ENCODE measurements at regions not wholly inside any gene's neighbourhood (a gene's known extent, or its start where the extent isn't known, plus 50 kb on each side); places are given as distances from the start of the nearest gene placed in this dataset.
"Not testable (repeated sequence)": the region's sequence is repeated elsewhere in the genome, so short reads cannot be mapped to it uniquely, and the experiment has no call there.

DNA sequence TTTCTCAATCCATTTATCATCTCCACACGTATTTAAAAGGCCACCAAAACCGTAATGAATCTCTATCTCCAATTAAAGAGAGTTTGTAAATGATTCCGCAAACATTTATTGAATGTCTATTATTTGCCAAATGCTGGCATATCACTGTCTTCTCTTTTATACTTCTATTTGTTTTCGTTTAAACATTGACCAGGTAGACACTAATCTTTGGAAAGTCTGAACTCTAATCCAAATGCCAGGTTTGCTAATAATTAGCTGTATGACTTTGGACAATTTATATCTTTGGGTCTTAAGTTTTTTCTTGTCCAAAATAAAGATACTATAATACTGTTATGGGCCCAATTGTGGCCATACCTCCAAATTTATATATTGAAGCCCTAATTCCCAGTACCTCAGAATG lies 299.2 kb upstream of the TBX18 start:
- no peaks in the 10 kb centered on the region for H3K9me3 ChIP-seq (ENCODE audit: control insufficient read depth, low read length)
- no peak overlapping the region for H3K27ac ChIP-seq (ENCODE audit: insufficient read depth, low read length, poor library complexity, severe bottlenecking)
- H3K27me3 ChIP-seq (replicated peaks; ENCODE audit: control insufficient read depth, insufficient read depth, low read length, poor library complexity, severe bottlenecking) = no peaks in the 10 kb centered on the region
- no peaks in the 10 kb centered on the region for H3K36me3 ChIP-seq (ENCODE audit: control insufficient read depth, insufficient read depth, low read length)
- DNase-seq = no peak
- no peaks in the 10 kb centered on the region for H3K4me1 ChIP-seq (ENCODE audit: control insufficient read depth, insufficient read depth, low read length, poor library complexity, severe bottlenecking)
- H3K4me3 ChIP-seq (ENCODE audit: insufficient read depth, low read depth, low read length, poor library complexity, severe bottlenecking) = no peak overlapping the region

DNA sequence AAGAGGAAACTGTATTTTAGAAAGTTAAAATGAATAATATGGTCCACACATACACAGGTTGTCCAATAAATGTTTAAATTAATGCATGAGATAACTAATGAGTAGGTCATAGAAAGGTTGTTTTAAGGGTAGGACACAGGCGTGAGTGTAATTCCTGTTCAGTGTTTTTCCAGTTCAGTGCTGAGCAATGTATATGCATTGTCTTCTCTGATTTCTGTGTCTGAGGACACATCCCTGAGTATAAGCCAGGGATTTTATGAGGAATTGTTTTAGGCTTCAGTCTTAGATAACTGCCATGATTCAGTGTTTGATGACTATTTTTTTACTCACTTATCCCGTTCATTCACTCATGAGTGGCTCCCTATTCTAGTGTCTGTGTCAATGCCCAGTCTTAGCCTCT lies 298.5 kb upstream of the TBX18 start:
- Histone ChIP-seq H3K36me3 (ENCODE audit: control insufficient read depth, insufficient read depth, low read length) (no peaks in the 10 kb centered on the region), H3K27ac (ENCODE audit: insufficient read depth, low read length, poor library complexity, severe bottlenecking) (no peak overlapping the region), H3K9me3 (ENCODE audit: control insufficient read depth, low read length) (no peaks in the 10 kb centered on the region), H3K4me3 (ENCODE audit: insufficient read depth, low read depth, low read length, poor library complexity, severe bottlenecking) (no peak overlapping the region), H3K27me3 (replicated peaks; ENCODE audit: control insufficient read depth, insufficient read depth, low read length, poor library complexity, severe bottlenecking) (no peaks in the 10 kb centered on the region), H3K4me1 (ENCODE audit: control insufficient read depth, insufficient read depth, low read length, poor library complexity, severe bottlenecking) (no peaks in the 10 kb centered on the region)
- no peak for DNase-seq

DNA sequence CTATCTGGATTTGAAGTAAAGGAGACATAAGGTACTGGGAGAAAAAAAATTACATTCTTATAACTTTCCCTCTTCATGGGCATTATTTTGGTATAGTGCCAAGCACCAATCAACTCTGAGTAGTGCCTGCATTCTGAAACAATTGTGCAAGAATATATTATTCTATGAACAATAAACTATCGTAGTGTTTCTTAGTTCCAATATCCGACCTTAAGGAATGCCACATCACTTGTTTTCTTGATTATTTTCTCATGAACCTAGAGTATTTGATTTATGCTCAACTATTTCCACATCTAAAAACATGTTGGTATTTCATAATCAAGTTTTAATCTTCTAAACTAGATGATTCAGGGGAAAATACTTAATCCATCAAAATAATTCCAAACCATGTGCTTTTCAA lies 294.4 kb upstream of the TBX18 start:
- Histone ChIP-seq H3K9me3 (ENCODE audit: control insufficient read depth, low read length) (no peaks in the 10 kb centered on the region), H3K27ac (ENCODE audit: insufficient read depth, low read length, poor library complexity, severe bottlenecking) (no peak overlapping the region), H3K4me1 (ENCODE audit: control insufficient read depth, insufficient read depth, low read length, poor library complexity, severe bottlenecking) (no peaks in the 10 kb centered on the region), H3K36me3 (ENCODE audit: control insufficient read depth, insufficient read depth, low read length) (no peaks in the 10 kb centered on the region), H3K27me3 (replicated peaks; ENCODE audit: control insufficient read depth, insufficient read depth, low read length, poor library complexity, severe bottlenecking) (no peaks in the 10 kb centered on the region), H3K4me3 (ENCODE audit: insufficient read depth, low read depth, low read length, poor library complexity, severe bottlenecking) (no peak overlapping the region)
- DNase-seq = no peak

DNA sequence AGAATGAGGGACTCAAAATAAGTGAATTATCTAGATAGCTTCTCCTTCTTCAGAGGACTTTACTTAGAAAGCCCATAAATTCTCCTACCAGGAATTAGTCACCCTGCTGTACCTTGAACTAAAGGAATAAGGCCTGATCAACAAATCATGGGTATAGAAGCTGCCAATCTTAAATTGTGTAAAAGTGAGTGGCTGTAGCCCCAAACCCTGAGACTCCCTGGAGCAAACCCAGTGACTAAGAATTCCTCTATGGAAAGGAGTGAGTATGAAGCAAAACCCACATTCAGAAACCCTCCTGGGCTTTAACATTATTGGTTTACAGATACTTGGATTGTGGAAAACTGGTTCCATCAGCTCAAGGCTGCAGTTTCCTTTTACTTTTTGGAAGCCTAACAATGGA lies 285.8 kb upstream of the TBX18 start:
- Histone ChIP-seq H3K36me3 (ENCODE audit: control insufficient read depth, insufficient read depth, low read length) (no peaks in the 10 kb centered on the region), H3K4me1 (ENCODE audit: control insufficient read depth, insufficient read depth, low read length, poor library complexity, severe bottlenecking) (no peaks in the 10 kb centered on the region), H3K4me3 (ENCODE audit: insufficient read depth, low read depth, low read length, poor library complexity, severe bottlenecking) (no peak overlapping the region), H3K9me3 (ENCODE audit: control insufficient read depth, low read length) (no peaks in the 10 kb centered on the region), H3K27ac (ENCODE audit: insufficient read depth, low read length, poor library complexity, severe bottlenecking) (no peak overlapping the region), H3K27me3 (replicated peaks; ENCODE audit: control insufficient read depth, insufficient read depth, low read length, poor library complexity, severe bottlenecking) (no peaks in the 10 kb centered on the region)
- DNase-seq = no peak

DNA sequence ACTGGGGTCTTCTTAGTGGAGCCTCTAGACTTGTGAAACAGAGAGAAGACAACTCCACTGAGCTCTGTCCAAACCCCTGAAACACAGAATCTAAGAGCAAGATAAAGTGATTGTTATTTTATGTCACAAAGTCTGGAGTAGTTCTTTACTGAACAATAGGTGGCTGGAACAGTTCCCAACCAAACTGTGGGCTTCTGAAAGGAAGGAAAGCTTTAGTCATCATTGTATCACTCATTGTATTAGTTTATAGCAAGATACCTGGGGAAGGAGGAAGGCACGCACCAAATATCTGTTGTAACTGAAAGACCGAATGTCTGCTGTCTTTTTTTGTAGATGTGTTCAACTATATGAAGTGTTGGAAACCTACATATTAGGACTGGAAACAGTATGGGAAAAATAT lies 284.9 kb upstream of the TBX18 start:
- no peaks in the 10 kb centered on the region for H3K9me3 ChIP-seq (ENCODE audit: control insufficient read depth, low read length)
- H3K36me3 ChIP-seq (ENCODE audit: control insufficient read depth, insufficient read depth, low read length) = no peaks in the 10 kb centered on the region
- no peak for DNase-seq
- H3K27me3 ChIP-seq (replicated peaks; ENCODE audit: control insufficient read depth, insufficient read depth, low read length, poor library complexity, severe bottlenecking) = no peaks in the 10 kb centered on the region
- no peak overlapping the region for H3K27ac ChIP-seq (ENCODE audit: insufficient read depth, low read length, poor library complexity, severe bottlenecking)
- H3K4me3 ChIP-seq (ENCODE audit: insufficient read depth, low read depth, low read length, poor library complexity, severe bottlenecking) = no peak overlapping the region
- no peaks in the 10 kb centered on the region for H3K4me1 ChIP-seq (ENCODE audit: control insufficient read depth, insufficient read depth, low read length, poor library complexity, severe bottlenecking)

DNA sequence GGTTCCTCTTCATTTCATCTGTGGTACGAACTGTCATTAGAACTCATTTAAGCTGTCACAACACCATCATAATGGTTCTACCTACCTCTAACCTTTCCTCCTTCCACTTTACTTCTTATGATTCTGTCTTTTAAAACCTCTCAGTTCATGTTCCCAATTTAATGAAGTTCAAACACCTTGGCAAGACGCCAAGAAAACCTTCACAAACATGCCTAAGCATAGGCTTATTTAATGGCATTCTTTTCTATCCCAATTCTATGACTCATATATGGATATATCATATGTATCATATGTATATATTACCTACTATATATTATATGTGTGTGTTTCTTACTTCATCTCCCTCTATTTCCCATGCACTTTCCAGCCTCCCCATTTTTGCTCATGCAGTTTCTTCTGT lies 283.4 kb upstream of the TBX18 start:
- DNase-seq = no peak
- H3K9me3 ChIP-seq (ENCODE audit: control insufficient read depth, low read length) = no peaks in the 10 kb centered on the region

DNA sequence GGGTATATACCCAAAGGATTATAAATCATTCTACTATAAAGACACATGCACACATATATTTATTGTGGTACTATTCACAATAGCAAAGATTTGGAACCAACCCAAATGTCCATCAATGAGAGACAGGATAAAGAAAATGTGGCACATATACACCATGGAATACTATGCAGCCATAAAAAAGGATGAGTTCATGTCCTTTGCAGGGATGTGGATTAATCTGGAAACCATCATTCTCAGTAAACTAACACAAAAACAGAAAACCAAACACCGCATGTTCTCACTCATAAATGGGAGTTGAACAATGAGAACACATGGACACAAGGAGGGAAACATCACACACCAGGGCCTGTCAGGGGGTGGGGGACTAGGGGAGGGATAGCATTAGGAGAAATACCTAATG lies 281.4 kb upstream of the TBX18 start:
- not testable (repeated sequence) for H3K4me1 ChIP-seq (ENCODE audit: control insufficient read depth, insufficient read depth, low read length, poor library complexity, severe bottlenecking); DNase-seq; H3K4me3 ChIP-seq (ENCODE audit: insufficient read depth, low read depth, low read length, poor library complexity, severe bottlenecking); H3K27ac ChIP-seq (ENCODE audit: insufficient read depth, low read length, poor library complexity, severe bottlenecking); H3K27me3 ChIP-seq (replicated peaks; ENCODE audit: control insufficient read depth, insufficient read depth, low read length, poor library complexity, severe bottlenecking); H3K36me3 ChIP-seq (ENCODE audit: control insufficient read depth, insufficient read depth, low read length); H3K9me3 ChIP-seq (ENCODE audit: control insufficient read depth, low read length)

More for the DNA sequence above, 283.4 kb upstream of the TBX18 start:
- Histone ChIP-seq H3K4me3 (ENCODE audit: insufficient read depth, low read depth, low read length, poor library complexity, severe bottlenecking) (no peak overlapping the region), H3K4me1 (ENCODE audit: control insufficient read depth, insufficient read depth, low read length, poor library complexity, severe bottlenecking) (no peaks in the 10 kb centered on the region), H3K27ac (ENCODE audit: insufficient read depth, low read length, poor library complexity, severe bottlenecking) (no peak overlapping the region), H3K27me3 (replicated peaks; ENCODE audit: control insufficient read depth, insufficient read depth, low read length, poor library complexity, severe bottlenecking) (no peaks in the 10 kb centered on the region), H3K36me3 (ENCODE audit: control insufficient read depth, insufficient read depth, low read length) (no peaks in the 10 kb centered on the region)

DNA sequence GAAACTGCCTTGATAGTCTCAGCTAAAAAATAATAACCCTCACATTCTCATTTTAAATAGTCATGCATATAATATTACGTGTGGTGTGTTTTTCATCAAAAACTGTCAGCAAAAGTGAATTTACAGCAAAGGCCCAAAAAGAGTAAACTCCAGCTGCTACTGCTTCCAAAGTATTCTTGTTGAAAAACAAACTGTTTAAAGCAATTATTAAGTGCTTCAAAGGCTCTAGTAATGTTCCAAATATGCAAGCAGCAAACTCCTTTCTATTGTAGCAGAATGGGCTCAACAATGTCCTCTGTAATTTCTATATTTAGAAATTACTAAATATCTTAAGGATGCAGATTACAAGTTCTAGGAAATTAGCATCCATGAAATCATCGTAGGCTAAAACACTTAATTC lies 280.0 kb upstream of the TBX18 start:
- H3K4me3 ChIP-seq (ENCODE audit: insufficient read depth, low read depth, low read length, poor library complexity, severe bottlenecking) = no peak overlapping the region
- no peaks in the 10 kb centered on the region for H3K27me3 ChIP-seq (replicated peaks; ENCODE audit: control insufficient read depth, insufficient read depth, low read length, poor library complexity, severe bottlenecking)
- H3K36me3 ChIP-seq (ENCODE audit: control insufficient read depth, insufficient read depth, low read length) = no peaks in the 10 kb centered on the region
- H3K4me1 ChIP-seq (ENCODE audit: control insufficient read depth, insufficient read depth, low read length, poor library complexity, severe bottlenecking) = no peaks in the 10 kb centered on the region
- no peak for DNase-seq
- no peak overlapping the region for H3K27ac ChIP-seq (ENCODE audit: insufficient read depth, low read length, poor library complexity, severe bottlenecking)
- no peaks in the 10 kb centered on the region for H3K9me3 ChIP-seq (ENCODE audit: control insufficient read depth, low read length)

DNA sequence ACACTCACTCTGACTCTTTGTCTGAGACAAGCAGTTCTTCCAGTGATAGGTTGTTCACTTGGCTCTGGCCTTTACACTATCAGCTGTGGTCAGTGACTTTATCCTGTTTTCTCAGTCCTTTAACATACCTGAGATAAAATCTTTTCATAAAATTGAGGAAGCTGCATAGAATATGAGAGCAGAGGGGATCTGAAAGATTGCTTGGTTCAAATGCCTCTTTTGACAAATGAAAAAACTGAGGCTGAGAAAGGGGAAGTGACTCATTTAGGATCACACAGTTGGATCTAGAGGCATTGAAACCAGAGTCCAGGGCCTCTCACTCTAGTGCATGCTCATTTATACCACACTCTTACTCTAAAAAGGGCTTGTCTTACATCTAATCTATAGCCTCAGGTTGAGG lies 277.0 kb upstream of the TBX18 start:
- Histone ChIP-seq H3K27me3 (replicated peaks; ENCODE audit: control insufficient read depth, insufficient read depth, low read length, poor library complexity, severe bottlenecking) (no peaks in the 10 kb centered on the region), H3K4me1 (ENCODE audit: control insufficient read depth, insufficient read depth, low read length, poor library complexity, severe bottlenecking) (no peaks in the 10 kb centered on the region), H3K27ac (ENCODE audit: insufficient read depth, low read length, poor library complexity, severe bottlenecking) (no peak overlapping the region), H3K4me3 (ENCODE audit: insufficient read depth, low read depth, low read length, poor library complexity, severe bottlenecking) (no peak overlapping the region), H3K9me3 (ENCODE audit: control insufficient read depth, low read length) (no peaks in the 10 kb centered on the region), H3K36me3 (ENCODE audit: control insufficient read depth, insufficient read depth, low read length) (no peaks in the 10 kb centered on the region)
- DNase-seq = no peak

DNA sequence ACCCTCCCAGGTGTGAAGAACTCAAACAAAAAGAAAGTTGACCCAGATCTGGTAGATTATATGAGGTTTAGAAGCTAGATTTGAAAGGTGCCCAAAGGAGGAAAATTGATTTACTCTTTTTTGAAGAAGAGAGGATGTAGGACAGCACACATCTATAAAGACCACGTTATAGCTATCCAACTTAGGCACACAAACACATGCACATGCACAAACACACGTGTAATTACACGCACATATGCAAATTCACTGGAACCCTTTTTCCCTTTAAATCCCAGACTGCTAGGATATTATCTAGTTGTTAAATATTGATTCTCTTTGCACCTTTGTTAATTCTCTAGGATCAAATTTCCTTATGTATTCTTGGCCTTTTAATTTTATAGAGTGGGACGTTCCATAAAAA lies 272.8 kb upstream of the TBX18 start:
- Histone ChIP-seq H3K27ac (ENCODE audit: insufficient read depth, low read length, poor library complexity, severe bottlenecking) (no peak overlapping the region), H3K36me3 (ENCODE audit: control insufficient read depth, insufficient read depth, low read length) (no peaks in the 10 kb centered on the region), H3K4me3 (ENCODE audit: insufficient read depth, low read depth, low read length, poor library complexity, severe bottlenecking) (no peak overlapping the region), H3K9me3 (ENCODE audit: control insufficient read depth, low read length) (peaks cover 1% of the 10 kb centered on the region), H3K27me3 (replicated peaks; ENCODE audit: control insufficient read depth, insufficient read depth, low read length, poor library complexity, severe bottlenecking) (no peaks in the 10 kb centered on the region), H3K4me1 (ENCODE audit: control insufficient read depth, insufficient read depth, low read length, poor library complexity, severe bottlenecking) (no peaks in the 10 kb centered on the region)
- DNase-seq = no peak

DNA sequence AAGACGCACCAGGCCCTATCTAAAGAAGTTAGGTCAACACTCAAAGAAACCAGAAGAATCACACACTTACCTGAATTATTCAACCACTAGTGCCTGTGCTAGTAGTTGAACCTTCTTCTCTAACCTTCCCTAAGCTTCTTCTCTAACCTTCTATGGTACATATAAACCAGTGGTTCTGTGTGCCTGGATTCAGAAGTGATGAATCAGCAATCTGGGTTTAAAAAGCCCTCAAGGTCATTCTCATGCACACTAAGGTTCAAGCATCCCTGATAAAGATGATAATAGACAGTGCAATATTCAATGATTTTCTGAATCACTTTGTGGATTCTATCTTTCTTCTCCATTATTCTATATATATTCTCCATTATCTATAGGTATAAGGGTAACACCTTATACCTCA lies 271.4 kb upstream of the TBX18 start:
- Histone ChIP-seq H3K4me1 (ENCODE audit: control insufficient read depth, insufficient read depth, low read length, poor library complexity, severe bottlenecking) (no peaks in the 10 kb centered on the region), H3K36me3 (ENCODE audit: control insufficient read depth, insufficient read depth, low read length) (no peaks in the 10 kb centered on the region), H3K27me3 (replicated peaks; ENCODE audit: control insufficient read depth, insufficient read depth, low read length, poor library complexity, severe bottlenecking) (no peaks in the 10 kb centered on the region)

More for the DNA sequence above, 271.4 kb upstream of the TBX18 start:
- no peak for DNase-seq
- no peak overlapping the region for H3K4me3 ChIP-seq (ENCODE audit: insufficient read depth, low read depth, low read length, poor library complexity, severe bottlenecking)
- peaks cover 4% of the 10 kb centered on the region for H3K9me3 ChIP-seq (ENCODE audit: control insufficient read depth, low read length)
- no peak overlapping the region for H3K27ac ChIP-seq (ENCODE audit: insufficient read depth, low read length, poor library complexity, severe bottlenecking)

Data from effector memory CD4-positive, alpha-beta T cell (primary cell).